Pulmonary artery endothelial cell (primary cell): ENCODE measurements at regions not wholly inside any gene's neighbourhood (a gene's known extent, or its start where the extent isn't known, plus 50 kb on each side); places are given as distances from the start of the nearest gene placed in this dataset.
"Not testable (repeated sequence)": the region's sequence is repeated elsewhere in the genome, so short reads cannot be mapped to it uniquely, and the experiment has no call there.

ENCODE experiments used
- DNase-seq: peaks from one replicate; pipeline ENCODE4 v3.0.0-alpha.2; 2011; ENCODE audit warnings: low read depth, low spot score

GRCh38 chr16:72729552-72729951 lies 318.4 kb downstream of the ZFHX3 start:
- DNase-seq = not testable (repeated sequence)

GRCh38 chr16:72728516-72728915 lies 319.4 kb downstream of the ZFHX3 start:
- no peak for DNase-seq

- DNase-seq = no peak
Observed at GRCh38 chr16:72727565-72727964, 320.4 kb downstream of the ZFHX3 start.

- DNase-seq = no peak
Observed at GRCh38 chr16:72725643-72726042, 322.3 kb downstream of the ZFHX3 start.

- no peak for DNase-seq
Observed at GRCh38 chr16:72723781-72724180, 324.1 kb downstream of the ZFHX3 start.

GRCh38 chr16:72722552-72722951 lies 325.4 kb downstream of the ZFHX3 start:
- no peak for DNase-seq

GRCh38 chr16:72721981-72722380 lies 325.9 kb downstream of the ZFHX3 start:
- no peak for DNase-seq

DNA sequence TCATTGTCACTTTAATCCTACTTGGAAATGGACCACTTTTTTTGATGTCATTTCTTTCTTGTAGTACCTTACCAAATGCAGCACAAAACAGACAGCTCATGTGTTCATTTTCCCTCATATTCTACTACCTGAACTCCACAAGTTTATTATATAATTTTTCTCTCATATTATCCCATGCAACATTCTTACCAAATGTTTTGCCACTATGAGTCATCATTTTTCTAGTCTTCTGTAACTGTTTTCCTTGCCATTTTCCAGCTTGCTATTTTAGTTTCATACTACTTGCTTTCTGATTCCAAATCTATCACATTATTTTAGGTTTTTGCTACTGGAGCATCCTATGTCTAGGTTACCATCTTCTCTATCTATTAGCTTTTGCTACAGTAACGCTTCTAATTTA lies 332.7 kb downstream of the ZFHX3 start:
- no peak for DNase-seq

- DNase-seq = no peak
Observed at GRCh38 chr16:72711823-72712222, 336.1 kb downstream of the ZFHX3 start.

- DNase-seq = no peak
Observed at GRCh38 chr16:72705801-72706200, 342.1 kb downstream of the ZFHX3 start.

DNA sequence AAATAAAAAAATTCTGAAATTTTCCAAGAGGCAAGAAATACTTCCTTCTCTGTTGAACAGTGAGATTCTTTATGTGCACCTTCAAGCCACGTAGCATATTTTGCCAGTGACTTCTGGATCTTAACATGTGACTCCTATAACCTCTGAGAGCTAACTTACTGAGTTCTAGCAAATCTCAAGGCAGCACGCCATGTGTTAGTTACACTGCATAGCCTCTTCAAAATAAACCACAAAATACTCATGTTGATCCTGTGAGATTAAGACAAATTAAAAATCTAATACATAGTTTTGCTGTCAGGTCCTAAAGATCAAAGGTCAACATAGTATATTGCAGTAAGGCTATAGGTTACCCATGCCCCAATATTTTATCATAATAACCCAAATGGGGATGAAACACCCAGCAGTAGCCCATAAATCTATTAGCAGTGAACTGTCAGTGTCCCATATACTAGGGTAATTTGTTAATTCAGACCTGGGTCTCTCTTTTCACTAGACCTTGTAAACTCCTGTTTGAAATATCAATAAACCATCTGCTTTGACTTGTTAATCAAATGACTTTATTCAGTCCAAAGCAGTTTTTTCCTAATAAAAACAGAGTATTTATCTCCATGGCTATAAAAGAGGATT lies 343.1 kb downstream of the ZFHX3 start:
- DNase-seq = no peak

DNA sequence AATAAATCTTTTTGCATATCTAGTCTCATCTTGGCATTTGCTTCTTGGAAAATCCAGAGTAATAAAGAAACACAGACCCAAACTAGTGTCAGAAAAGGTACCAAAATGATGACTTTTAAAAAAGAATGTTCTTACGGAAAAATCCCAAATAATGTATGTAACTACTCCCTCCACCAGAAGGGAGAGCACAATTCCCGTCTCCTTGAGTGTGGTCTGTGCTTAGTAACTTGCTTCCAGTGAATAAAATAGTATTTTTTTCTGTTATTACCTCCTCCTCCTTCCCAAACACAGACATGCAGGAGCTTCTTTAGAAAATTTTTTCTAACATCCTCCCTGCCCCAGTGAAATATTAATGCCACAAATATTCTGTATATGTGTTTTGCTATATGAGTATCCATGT lies 358.1 kb downstream of the ZFHX3 start:
- no peak for DNase-seq

DNA sequence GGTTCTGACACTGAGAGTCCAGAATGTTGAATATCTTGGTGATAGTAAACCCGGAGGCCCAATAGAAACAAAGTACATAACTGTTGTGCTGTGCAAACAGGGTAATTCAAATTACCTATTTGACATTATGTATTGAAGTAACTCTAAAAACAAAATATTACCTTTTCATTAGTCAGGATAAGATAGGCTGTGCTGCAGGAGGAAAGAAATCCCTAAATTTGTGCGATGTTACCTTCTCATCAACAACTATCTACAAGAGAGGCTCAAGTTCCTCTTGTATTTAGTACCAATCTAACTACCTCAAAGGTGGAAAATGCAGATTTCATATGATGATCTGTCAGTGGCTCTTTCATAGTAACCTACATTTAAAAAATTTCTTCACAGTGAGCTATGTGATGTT lies 367.2 kb downstream of the ZFHX3 start:
- no peak for DNase-seq

GRCh38 chr16:72679856-72680255 lies 368.1 kb downstream of the ZFHX3 start:
- DNase-seq = no peak

- no peak for DNase-seq
Observed at GRCh38 chr16:72677662-72678447, 370.1 kb downstream of the ZFHX3 start.

DNA sequence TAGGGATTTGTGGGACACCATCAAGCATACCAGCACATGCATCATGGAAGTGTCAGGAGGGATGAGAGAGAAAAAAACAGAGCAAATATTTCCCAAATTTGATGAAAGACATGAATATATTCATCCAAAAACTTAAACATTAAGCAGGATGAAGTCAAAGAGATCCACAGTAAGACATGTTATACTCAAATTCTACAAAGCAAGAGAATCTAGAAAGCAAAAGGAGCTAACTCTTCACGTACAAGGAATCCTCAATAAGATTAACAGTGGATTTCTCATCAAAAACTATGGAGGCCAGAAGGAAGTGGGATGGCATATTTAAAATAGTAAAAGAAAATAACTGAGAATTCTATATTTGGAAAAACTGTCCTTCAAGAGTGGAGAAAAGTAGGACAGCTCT lies 374.8 kb downstream of the ZFHX3 start:
- DNase-seq = no peak

DNA sequence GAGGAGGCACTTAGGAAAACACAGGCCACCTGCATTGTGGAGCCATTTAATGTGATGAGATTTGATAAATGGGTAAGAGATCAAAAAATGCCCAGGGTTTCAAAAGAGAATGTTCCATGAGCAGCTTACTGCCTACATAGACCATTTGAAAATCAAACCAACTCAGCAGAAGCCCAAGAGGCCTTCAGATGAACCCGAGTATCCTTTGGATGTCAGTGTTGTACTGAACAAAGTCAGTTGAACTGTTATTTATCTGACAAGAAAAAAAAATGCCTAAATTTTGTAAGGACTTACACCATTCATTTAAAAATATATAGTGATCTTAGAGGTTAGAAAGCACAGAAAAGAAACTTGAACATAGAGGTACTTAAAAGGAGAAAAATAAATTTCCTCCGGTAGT lies 381.7 kb downstream of the ZFHX3 start:
- DNase-seq = no peak

DNA sequence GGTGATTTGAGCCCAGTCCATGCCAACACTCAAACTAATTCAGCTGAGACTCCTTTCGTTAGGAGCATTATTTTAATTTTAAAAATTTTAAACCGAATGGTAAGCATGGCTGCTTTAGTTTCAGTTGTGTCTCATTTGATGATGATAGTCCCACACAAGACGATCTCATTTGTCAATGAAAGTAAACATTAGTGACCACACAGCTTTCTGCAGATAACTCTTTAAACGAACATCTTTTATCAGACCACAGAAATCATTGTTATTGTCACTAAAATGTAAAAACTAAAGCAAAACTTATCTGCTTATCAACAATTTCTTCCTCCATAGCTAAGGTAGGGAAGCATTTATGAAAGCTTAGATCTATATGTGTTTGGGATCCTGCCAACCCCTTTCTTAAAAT lies 382.2 kb downstream of the ZFHX3 start:
- no peak for DNase-seq

DNA sequence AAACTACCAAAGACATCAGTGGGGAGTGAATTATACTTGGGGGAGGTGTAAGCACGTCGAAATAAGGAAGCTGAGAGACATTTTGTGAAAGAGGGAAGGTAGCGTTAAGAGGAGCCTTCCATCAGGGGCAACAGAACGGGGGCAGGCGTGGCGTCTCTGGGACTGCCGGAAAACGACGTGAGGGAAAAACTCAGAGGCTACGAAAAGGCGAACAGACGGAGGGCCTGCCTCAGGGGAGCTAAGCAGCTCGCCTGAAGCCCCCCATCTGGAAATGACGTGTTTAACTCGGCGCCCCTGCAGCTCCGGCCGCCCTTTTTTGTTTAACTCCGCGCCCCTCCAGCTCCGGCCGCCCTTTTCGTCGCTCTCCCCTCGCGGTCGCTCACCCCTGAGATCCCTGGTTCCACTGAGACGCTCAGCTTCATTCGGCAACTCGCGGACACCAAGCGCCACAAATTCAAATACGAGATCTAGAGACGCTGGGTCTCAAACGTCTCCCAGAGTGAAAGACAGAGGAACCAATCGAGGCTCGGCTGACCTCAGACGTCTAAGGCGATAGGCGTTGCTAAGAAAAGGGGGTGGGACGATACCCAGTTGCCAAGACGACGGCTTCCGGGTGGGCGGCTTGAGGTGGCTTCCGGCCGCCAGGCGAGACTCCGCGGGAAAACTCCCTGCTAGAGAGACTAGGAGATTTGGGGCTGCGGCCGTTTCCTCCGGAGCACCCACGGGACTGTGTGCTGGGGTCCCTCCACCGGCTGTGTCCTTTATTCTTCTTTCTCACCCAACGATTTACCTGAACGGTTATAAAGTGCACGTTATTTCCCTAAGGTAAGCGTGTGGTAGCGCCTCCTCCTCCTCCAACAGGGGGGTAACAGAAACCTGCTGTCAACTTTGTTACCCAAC lies 383.2 kb downstream of the ZFHX3 start:
- peak; percentile 96 for DNase-seq

DNA sequence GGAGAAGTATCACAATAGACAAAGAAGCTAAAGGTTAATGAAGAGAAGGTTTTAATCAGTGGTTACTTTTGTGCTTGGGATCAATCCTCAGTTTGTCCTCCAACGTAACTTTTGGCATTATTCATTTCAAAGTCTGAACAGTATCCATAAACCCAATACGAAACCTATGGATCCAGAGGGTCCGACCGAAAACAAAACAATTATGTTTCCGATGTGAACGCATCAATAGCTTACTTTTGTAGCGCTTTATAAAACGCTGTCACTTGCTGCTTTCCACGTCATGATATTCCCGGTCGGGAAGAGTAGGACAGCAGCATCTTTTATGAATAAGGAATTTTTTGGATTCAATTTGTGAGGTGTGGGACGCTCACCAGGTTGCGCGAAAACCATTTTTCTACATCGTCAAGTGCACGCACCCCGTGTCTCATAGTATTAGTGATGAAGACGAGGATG lies 383.8 kb downstream of the ZFHX3 start:
- DNase-seq = no peak

- no peak for DNase-seq
Observed at GRCh38 chr16:72658888-72659717, 388.8 kb downstream of the ZFHX3 start.
